Subcutaneous abdominal adipose tissue (tissue), 5 donors: ENCODE measurements at regions not wholly inside any gene's neighbourhood (a gene's known extent, or its start where the extent isn't known, plus 50 kb on each side); places are given as distances from the start of the nearest gene placed in this dataset.

Experiments used
- H3K27ac ChIP-seq: one replicate; pipeline ENCODE4 v1.7.0; 2013; ENCODE audit warnings: low read depth, mild to moderate bottlenecking, inconsistent platforms, low read length, moderate library complexity
- H3K27me3 ChIP-seq, 5 donors: one replicate each; pipeline ENCODE4 v1.7.0; 2013; ENCODE audit warnings: low read length in 5 of 5, inconsistent platforms in 1 of 5; ENCODE audit not compliant: control insufficient read depth in 5 of 5, insufficient read depth in 4 of 5
- H3K36me3 ChIP-seq, 5 donors: one replicate each; pipeline ENCODE4 v1.7.0; 2013; ENCODE audit warnings: low read length in 5 of 5; ENCODE audit not compliant: control insufficient read depth in 5 of 5, insufficient read depth in 5 of 5
- H3K4me1 ChIP-seq, 5 donors: one replicate each; pipeline ENCODE4 v1.7.0; 2013; ENCODE audit warnings: low read length in 5 of 5, mild to moderate bottlenecking in 3 of 5, moderate library complexity in 1 of 5; ENCODE audit not compliant: control insufficient read depth in 5 of 5, insufficient read depth in 5 of 5
- H3K4me3 ChIP-seq, 5 donors: one replicate each; pipeline ENCODE4 v1.7.0; 2013; ENCODE audit warnings: low read length in 5 of 5, low read depth in 1 of 5
- H3K9ac ChIP-seq, 5 donors: one replicate each; pipeline ENCODE4 v1.7.0; 2013; ENCODE audit warnings: low read length in 5 of 5, mild to moderate bottlenecking in 4 of 5, moderate library complexity in 3 of 5
- H3K9me3 ChIP-seq, 5 donors: one replicate each; pipeline ENCODE4 v1.7.0; 2013; ENCODE audit warnings: low read length in 5 of 5; ENCODE audit not compliant: control insufficient read depth in 5 of 5
- donor health status: healthy.
- donor health status: healthy.
- donor health status: healthy.
- donor health status: healthy.
- donor health status: healthy.

- Histone ChIP-seq H3K9ac (no peak overlapping the region), H3K27ac (no peak overlapping the region), H3K27me3 (peaks cover 0 to 28% (median 19%) of the 10 kb centered on the region in 5 donors), H3K9me3 (no peaks in the 10 kb centered on the region), H3K4me1 (peaks cover 0 to 8% (median 0%) of the 10 kb centered on the region in 5 donors), H3K36me3 (no peaks in the 10 kb centered on the region), H3K4me3 (no peak overlapping the region)
Observed at GRCh38 chrX:69085151-69085550, 80.1 kb downstream of the PJA1 start.

GRCh38 chrX:69083801-69084200 lies 81.5 kb downstream of the PJA1 start:
- Histone ChIP-seq H3K9me3 (no peaks in the 10 kb centered on the region), H3K27ac (no peak overlapping the region), H3K4me3 (no peak overlapping the region), H3K9ac (no peak overlapping the region), H3K4me1 (peaks cover 0 to 8% (median 0%) of the 10 kb centered on the region in 5 donors), H3K36me3 (no peaks in the 10 kb centered on the region), H3K27me3 (peaks cover 0 to 29% (median 23%) of the 10 kb centered on the region in 5 donors)

DNA sequence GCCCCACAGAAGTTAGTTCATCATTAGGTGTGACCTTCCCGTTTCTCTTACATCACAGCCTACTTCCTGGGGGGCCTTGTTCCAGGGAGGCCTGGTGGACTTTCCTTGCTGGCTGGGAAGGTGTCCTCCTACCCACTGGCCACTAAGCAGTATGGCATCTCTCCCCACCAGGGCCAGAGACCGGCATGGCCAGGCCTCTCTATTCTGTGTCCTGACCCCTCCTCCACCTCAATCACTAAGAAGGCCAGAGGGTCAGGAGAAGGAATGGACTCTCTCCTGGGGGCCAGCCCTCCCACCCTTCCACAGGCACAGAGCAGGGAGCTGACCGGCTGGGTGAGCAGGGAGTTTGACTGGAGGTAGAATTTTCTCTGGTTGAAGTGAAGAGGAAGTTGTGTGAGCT lies 81.9 kb downstream of the PJA1 start:
- Histone ChIP-seq H3K9me3 (no peaks in the 10 kb centered on the region), H3K9ac (no peak overlapping the region), H3K4me3 (no peak overlapping the region), H3K27me3 (peaks cover 0 to 30% (median 19%) of the 10 kb centered on the region in 5 donors), H3K27ac (no peak overlapping the region), H3K4me1 (peaks cover 0 to 8% (median 0%) of the 10 kb centered on the region in 5 donors), H3K36me3 (no peaks in the 10 kb centered on the region)

GRCh38 chrX:69082753-69083150 lies 82.5 kb downstream of the PJA1 start:
- no peaks in the 10 kb centered on the region for H3K9me3 ChIP-seq
- no peak overlapping the region for H3K9ac ChIP-seq
- no peak overlapping the region for H3K4me3 ChIP-seq
- peaks cover 0 to 33% (median 19%) of the 10 kb centered on the region in 5 donors for H3K27me3 ChIP-seq
- no peak overlapping the region for H3K27ac ChIP-seq
- H3K4me1 ChIP-seq: peaks cover 0 to 8% (median 0%) of the 10 kb centered on the region in 5 donors
- no peaks in the 10 kb centered on the region for H3K36me3 ChIP-seq

GRCh38 chrX:69082055-69082752 lies 83.0 kb downstream of the PJA1 start:
- H3K9me3 ChIP-seq: no peaks in the 10 kb centered on the region
- peaks cover 0 to 8% (median 0%) of the 10 kb centered on the region in 5 donors for H3K4me1 ChIP-seq
- no peak overlapping the region for H3K27ac ChIP-seq
- H3K9ac ChIP-seq: no peak overlapping the region
- H3K4me3 ChIP-seq: no peak overlapping the region
- peaks cover 0 to 37% (median 20%) of the 10 kb centered on the region in 5 donors for H3K27me3 ChIP-seq
- no peaks in the 10 kb centered on the region for H3K36me3 ChIP-seq

DNA sequence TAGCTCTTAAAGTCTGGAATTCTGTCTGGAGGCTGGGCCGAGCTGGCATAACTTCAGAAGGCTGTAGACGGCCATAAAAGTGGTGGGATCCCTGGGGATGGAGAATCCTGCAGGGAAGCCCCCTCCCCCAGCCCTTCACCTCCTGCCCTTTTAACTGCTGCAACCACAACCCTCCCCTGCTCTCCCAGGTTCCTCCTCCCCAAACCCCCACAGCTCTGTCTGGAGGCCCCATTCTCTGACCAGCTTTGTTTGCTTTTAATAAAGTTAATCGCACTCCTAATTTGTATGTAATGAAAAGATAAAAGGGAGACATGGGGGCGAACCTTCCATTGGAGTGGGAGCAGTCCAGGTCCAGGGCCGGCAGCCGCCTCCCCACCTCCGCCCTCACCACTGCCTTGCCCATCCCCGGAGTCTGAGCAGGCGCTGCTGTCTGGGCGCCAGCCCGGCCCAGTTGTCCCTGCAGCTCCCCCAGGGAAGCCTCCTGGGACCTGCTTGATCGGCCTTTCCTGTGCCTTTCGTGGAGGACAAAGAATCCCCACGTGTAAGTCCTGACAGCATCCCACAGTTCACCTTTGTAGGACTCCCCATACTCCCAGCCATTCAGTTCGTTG lies 84.3 kb downstream of the PJA1 start:
- no peaks in the 10 kb centered on the region for H3K9me3 ChIP-seq
- no peak overlapping the region for H3K4me3 ChIP-seq
- H3K4me1 ChIP-seq: peaks cover 0 to 8% (median 0%) of the 10 kb centered on the region in 5 donors
- peaks cover 0 to 33% (median 13%) of the 10 kb centered on the region in 5 donors for H3K27me3 ChIP-seq
- no peaks in the 10 kb centered on the region for H3K36me3 ChIP-seq
- no peak overlapping the region for H3K9ac ChIP-seq
- H3K27ac ChIP-seq: no peak overlapping the region

- no peak overlapping the region for H3K27ac ChIP-seq
Observed at GRCh38 chrX:69079268-69079667, 86.0 kb downstream of the PJA1 start.

GRCh38 chrX:69077895-69078455 lies 87.3 kb downstream of the PJA1 start:
- Histone ChIP-seq H3K9me3 (no peaks in the 10 kb centered on the region), H3K9ac (no peak overlapping the region), H3K27me3 (peaks cover 0 to 41% (median 15%) of the 10 kb centered on the region in 5 donors), H3K27ac (no peak overlapping the region), H3K36me3 (no peaks in the 10 kb centered on the region), H3K4me1 (peaks cover 0 to 8% (median 0%) of the 10 kb centered on the region in 5 donors), H3K4me3 (no peak overlapping the region)

More at GRCh38 chrX:69079268-69079667, 86.0 kb downstream of the PJA1 start:
- Histone ChIP-seq H3K9me3 (no peaks in the 10 kb centered on the region), H3K4me3 (no peak overlapping the region), H3K27me3 (peaks cover 0 to 41% (median 17%) of the 10 kb centered on the region in 5 donors), H3K4me1 (peaks cover 0 to 8% (median 0%) of the 10 kb centered on the region in 5 donors), H3K36me3 (no peaks in the 10 kb centered on the region), H3K9ac (no peak overlapping the region)

DNA sequence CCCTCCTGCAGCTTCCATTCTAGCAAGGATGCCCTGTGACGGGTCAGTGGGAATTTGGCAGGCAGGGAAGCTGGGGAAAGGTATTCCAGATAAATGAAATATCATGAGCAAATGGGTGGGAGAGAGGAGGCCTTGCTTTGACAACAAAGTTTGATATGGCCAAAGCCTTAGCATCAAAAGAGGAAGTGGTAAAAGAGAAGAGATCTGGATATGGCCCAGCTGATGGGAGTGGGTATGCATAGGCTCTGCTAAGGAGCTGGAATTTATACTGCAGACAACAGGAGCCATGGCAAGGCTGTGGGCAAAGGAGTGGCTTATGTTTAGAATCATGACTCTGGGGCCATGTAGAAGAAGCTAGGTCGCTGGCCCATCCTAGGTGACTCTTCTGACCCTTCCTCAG lies 89.2 kb downstream of the PJA1 start:
- Histone ChIP-seq H3K36me3 (no peaks in the 10 kb centered on the region), H3K27me3 (peaks cover 0 to 43% (median 16%) of the 10 kb centered on the region in 5 donors), H3K9ac (no peak overlapping the region), H3K4me1 (no peaks in the 10 kb centered on the region), H3K4me3 (no peak overlapping the region), H3K9me3 (no peaks in the 10 kb centered on the region), H3K27ac (no peak overlapping the region)

GRCh38 chrX:69074726-69075125 lies 90.5 kb downstream of the PJA1 start:
- H3K27ac ChIP-seq: no peak overlapping the region
- no peaks in the 10 kb centered on the region for H3K9me3 ChIP-seq
- peaks cover 0 to 45% (median 17%) of the 10 kb centered on the region in 5 donors for H3K27me3 ChIP-seq

More at GRCh38 chrX:69074726-69075125, 90.5 kb downstream of the PJA1 start:
- H3K4me3 ChIP-seq: no peak overlapping the region
- peaks cover 0 to 2% (median 0%) of the 10 kb centered on the region in 5 donors for H3K4me1 ChIP-seq
- H3K36me3 ChIP-seq: no peaks in the 10 kb centered on the region
- no peak overlapping the region for H3K9ac ChIP-seq
